Fibroblast of lung (primary cell): ENCODE measurements at regions not wholly inside any gene's neighbourhood (a gene's known extent, or its start where the extent isn't known, plus 50 kb on each side); places are given as distances from the start of the nearest gene placed in this dataset.

Experiments
- DNase-seq, 2 donors: peaks; one replicate each; pipeline versions ENCODE4 v3.0.0 to v3.0.0-alpha.2; 2010; ENCODE audit warnings: low read depth in 2 of 2
- H2AFZ ChIP-seq: 2 replicates; pipeline ENCODE4 v1.5.1; 2012; ENCODE audit warnings: low read length, control low read depth, inconsistent platforms
- H3K27ac ChIP-seq: 2 replicates; pipeline ENCODE4 v1.5.1; 2011; ENCODE audit warnings: low read length, control low read depth; ENCODE audit not compliant: insufficient read depth
- H3K27me3 ChIP-seq: 2 replicates; pipeline ENCODE4 v1.5.1; 2011; ENCODE audit warnings: mild to moderate bottlenecking, low read length; ENCODE audit not compliant: control insufficient read depth, insufficient read depth
- H3K36me3 ChIP-seq: 2 replicates; pipeline ENCODE4 v1.5.1; 2011; ENCODE audit warnings: low read length; ENCODE audit not compliant: control insufficient read depth, insufficient read depth
- H3K4me1 ChIP-seq: 2 replicates; pipeline ENCODE4 v1.5.1; 2011; ENCODE audit warnings: low read length; ENCODE audit not compliant: control insufficient read depth, insufficient read depth; ENCODE audit errors: extremely low read depth
- H3K4me2 ChIP-seq: 2 replicates; pipeline ENCODE4 v1.5.1; 2011; ENCODE audit warnings: low read length, control low read depth; ENCODE audit not compliant: insufficient read depth; ENCODE audit errors: extremely low read depth
- H3K4me3 ChIP-seq, 4 experiments: fragments of 200-600 bp in 1 of 4; sonication (generic) in 1 of 4; replicated peaks in 1 of 4; 2 replicates each; pipeline ENCODE4 v1.5.1; 2011 to 2016; ENCODE audit warnings: low read length in 4 of 4, low read depth in 3 of 4, mild to moderate bottlenecking in 3 of 4, control low read depth in 2 of 4, inconsistent platforms in 1 of 4, mixed read lengths in 1 of 4; ENCODE audit not compliant: insufficient read depth in 1 of 4; ENCODE audit errors: control extremely low read depth in 1 of 4
- H3K79me2 ChIP-seq: 2 replicates; pipeline ENCODE4 v1.5.1; 2012; ENCODE audit warnings: mild to moderate bottlenecking, low read length, inconsistent platforms; ENCODE audit not compliant: control insufficient read depth, insufficient read depth
- H3K9ac ChIP-seq: 2 replicates; pipeline ENCODE4 v1.5.1; 2011; ENCODE audit warnings: mild to moderate bottlenecking, low read length, control low read depth; ENCODE audit not compliant: insufficient read depth
- H3K9me3 ChIP-seq: 2 replicates; pipeline ENCODE4 v1.5.1; 2012; ENCODE audit warnings: low read depth, low read length; ENCODE audit not compliant: control insufficient read depth, insufficient read depth
- H4K20me1 ChIP-seq: 2 replicates; pipeline ENCODE4 v1.5.1; 2011; ENCODE audit warnings: low read length; ENCODE audit not compliant: control insufficient read depth, insufficient read depth; ENCODE audit errors: extremely low read depth
- EZH2 ChIP-seq: IDR thresholded peaks from 2 replicates; pipeline ENCODE4 v1.5.1; 2012; ENCODE audit warnings: low read length, control low read depth, mild to moderate bottlenecking; ENCODE audit errors: missing control alignments
- TF ChIP-seq, protein P1 (sequence below), 2 donors: IDR thresholded peaks in 1 of 2; conservative IDR thresholded peaks in 1 of 2; 1 replicate in 1 of 2; 2 replicates in 1 of 2; pipeline ENCODE4 v1.5.1; 2011 to 2012; ENCODE audit warnings: low read length in 2 of 2, control low read depth in 1 of 2, inconsistent platforms in 1 of 2, low read depth in 1 of 2, mild to moderate bottlenecking in 1 of 2

DNA sequence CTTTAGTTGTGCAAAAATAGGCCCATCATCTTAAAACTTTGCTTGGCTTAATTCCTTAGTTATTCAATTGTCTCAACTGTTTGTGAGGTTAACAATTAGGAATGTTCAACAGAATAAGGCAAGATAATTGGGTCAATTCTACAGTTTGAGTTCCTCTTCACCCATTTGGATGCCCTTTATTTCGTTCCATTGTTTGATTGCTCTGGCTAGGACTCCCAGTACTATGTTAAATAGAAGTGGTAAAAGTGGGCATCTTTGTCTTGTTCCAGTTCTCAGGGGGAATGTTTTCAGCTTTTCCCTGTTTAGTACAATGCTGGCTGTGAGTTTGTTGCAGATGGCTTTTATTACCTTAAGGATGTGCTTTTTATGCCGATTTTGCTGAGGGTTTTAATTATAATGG is 761.5 kb upstream of the GRIA3 start:
- Histone ChIP-seq H3K36me3 (no peaks in the 10 kb centered on the region), H3K4me1 (no peaks in the 10 kb centered on the region), H4K20me1 (no peaks in the 10 kb centered on the region), H3K27me3 (no peaks in the 10 kb centered on the region), H3K4me2 (no peak overlapping the region), H3K9me3 (no peaks in the 10 kb centered on the region), H3K4me3 (no peak overlapping the region), H3K79me2 (no peaks in the 10 kb centered on the region), H3K27ac (no peak overlapping the region), H2AFZ (no peak overlapping the region), H3K9ac (no peak overlapping the region)
- TF ChIP-seq, protein P1, sequence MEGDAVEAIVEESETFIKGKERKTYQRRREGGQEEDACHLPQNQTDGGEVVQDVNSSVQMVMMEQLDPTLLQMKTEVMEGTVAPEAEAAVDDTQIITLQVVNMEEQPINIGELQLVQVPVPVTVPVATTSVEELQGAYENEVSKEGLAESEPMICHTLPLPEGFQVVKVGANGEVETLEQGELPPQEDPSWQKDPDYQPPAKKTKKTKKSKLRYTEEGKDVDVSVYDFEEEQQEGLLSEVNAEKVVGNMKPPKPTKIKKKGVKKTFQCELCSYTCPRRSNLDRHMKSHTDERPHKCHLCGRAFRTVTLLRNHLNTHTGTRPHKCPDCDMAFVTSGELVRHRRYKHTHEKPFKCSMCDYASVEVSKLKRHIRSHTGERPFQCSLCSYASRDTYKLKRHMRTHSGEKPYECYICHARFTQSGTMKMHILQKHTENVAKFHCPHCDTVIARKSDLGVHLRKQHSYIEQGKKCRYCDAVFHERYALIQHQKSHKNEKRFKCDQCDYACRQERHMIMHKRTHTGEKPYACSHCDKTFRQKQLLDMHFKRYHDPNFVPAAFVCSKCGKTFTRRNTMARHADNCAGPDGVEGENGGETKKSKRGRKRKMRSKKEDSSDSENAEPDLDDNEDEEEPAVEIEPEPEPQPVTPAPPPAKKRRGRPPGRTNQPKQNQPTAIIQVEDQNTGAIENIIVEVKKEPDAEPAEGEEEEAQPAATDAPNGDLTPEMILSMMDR (conservative IDR thresholded peaks at IDR 0.05 in 1 of 2, IDR thresholded peaks at IDR 0.05 in 1 of 2; ENCODE audit: low read depth in 1 of 2, low read length in 2 of 2), result no peak
- no peak for TF ChIP-seq EZH2
- DNase-seq, result no peak

DNA sequence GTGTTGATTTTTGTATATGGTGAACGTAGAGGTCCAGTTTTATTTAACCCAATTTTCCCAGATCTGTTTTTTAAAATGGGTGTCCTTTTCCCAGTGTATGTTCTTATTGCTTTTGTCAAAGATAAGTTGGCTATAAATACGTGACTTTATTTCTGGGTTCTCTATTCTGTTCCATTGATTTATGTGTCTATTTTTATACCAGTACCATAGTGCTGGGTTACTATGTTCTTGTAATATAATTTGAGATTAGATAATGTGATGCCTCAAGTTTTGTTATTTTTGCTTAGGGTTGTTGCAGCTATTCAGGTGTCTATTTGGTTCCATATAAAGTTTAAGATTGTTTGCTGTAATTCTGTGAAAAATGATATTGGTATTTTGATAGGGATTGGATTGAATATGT is 749.1 kb upstream of the GRIA3 start:
- H3K4me3 ChIP-seq, result no peak overlapping the region
- DNase-seq, result no peak
- H3K27ac ChIP-seq, result no peak overlapping the region
- no peaks in the 10 kb centered on the region for H3K79me2 ChIP-seq
- H3K9ac ChIP-seq, result no peak overlapping the region
- H3K27me3 ChIP-seq, result no peaks in the 10 kb centered on the region
- H4K20me1 ChIP-seq, result no peaks in the 10 kb centered on the region
- no peaks in the 10 kb centered on the region for H3K36me3 ChIP-seq
- TF ChIP-seq, protein P1 (conservative IDR thresholded peaks at IDR 0.05 in 1 of 2, IDR thresholded peaks at IDR 0.05 in 1 of 2; ENCODE audit: low read depth in 1 of 2, low read length in 2 of 2), result no peak
- TF ChIP-seq EZH2, result no peak
- no peak overlapping the region for H3K4me2 ChIP-seq
- H2AFZ ChIP-seq, result no peak overlapping the region
- no peaks in the 10 kb centered on the region for H3K4me1 ChIP-seq
- no peaks in the 10 kb centered on the region for H3K9me3 ChIP-seq

DNA sequence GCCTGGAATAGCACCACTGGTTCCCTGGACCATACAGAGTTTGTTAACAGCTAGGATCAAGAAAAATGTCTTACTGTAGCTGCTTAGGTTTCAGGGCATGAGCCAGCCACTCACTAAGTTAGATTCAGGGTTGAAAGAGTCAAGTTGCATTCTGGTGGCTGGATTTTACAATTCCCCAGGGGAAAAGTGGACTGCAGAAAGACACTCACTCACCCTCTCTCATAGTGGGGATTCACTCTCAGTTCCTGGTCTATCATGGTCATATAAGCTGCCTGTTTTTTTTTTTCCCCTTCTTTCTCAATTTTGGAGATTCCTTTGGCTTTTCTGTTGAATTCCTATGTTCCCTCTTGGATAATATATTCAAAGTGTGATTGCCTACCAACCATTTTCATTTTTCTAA is 744.2 kb upstream of the GRIA3 start:
- no peak overlapping the region for H3K4me2 ChIP-seq
- H3K36me3 ChIP-seq, result no peaks in the 10 kb centered on the region
- no peak overlapping the region for H2AFZ ChIP-seq
- H3K4me1 ChIP-seq, result no peaks in the 10 kb centered on the region
- H3K9me3 ChIP-seq, result no peaks in the 10 kb centered on the region
- no peaks in the 10 kb centered on the region for H3K79me2 ChIP-seq
- no peak overlapping the region for H3K27ac ChIP-seq
- H3K27me3 ChIP-seq, result no peaks in the 10 kb centered on the region
- H3K4me3 ChIP-seq, result no peak overlapping the region
- no peak for DNase-seq
- TF ChIP-seq, protein P1 (conservative IDR thresholded peaks at IDR 0.05 in 1 of 2, IDR thresholded peaks at IDR 0.05 in 1 of 2; ENCODE audit: low read depth in 1 of 2, low read length in 2 of 2), result no peak
- TF ChIP-seq EZH2, result no peak
- no peaks in the 10 kb centered on the region for H4K20me1 ChIP-seq
- H3K9ac ChIP-seq, result no peak overlapping the region
